ENCODE measurements at regions not wholly inside any gene's neighbourhood (a gene's known extent, or its start where the extent isn't known, plus 50 kb on each side); places are given as distances from the start of the nearest gene placed in this dataset.

DNA sequence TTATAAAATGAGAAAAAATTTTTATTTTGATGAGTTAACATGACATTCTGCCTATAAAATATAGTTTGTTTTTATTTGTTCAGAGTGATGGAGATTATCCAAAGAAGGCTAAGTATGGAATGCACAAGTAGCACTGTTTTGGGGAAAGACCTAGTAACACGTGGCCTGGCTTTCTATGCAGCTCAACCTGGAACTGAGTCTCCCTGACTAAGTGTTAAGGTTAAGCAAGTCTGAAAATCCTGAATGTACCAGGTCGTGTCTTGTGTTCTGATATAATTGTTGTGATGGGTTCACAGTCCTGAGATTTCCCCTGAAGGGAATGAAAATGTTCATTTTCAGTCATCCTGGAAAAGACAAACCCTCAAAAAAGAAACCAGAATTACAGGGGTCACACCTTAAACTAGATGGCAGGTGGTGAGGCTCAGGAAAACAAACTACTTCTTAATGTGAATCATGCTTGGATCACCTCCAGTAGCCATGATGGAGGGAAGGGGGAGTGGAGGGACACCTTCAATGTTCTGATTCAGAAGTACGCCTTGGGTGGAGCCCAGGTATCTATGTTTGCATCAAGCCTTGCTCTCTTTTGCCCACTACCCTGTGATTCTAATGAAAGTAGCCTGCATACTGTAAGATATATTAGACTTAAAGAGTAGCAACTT, 236.8 kb downstream of the ALX1 start:
- TF ChIP-seq JUN (CRISPR knock-in tag; IDR thresholded peaks at IDR 0.05) (no peak), CREB1 (CRISPR knock-in tag; IDR thresholded peaks at IDR 0.05) (no peak), ETV6 (CRISPR knock-in tag; IDR thresholded peaks at IDR 0.05) (no peak), IRF2 (CRISPR knock-in tag; IDR thresholded peaks at IDR 0.05; ENCODE audit: borderline replicate concordance, low read depth) (no peak), SP1 (CRISPR knock-in tag; conservative IDR thresholded peaks at IDR 0.05) (no peak), NR3C1 (CRISPR knock-in tag; conservative IDR thresholded peaks at IDR 0.05; ENCODE audit: low read depth) (no peak)
- TF ChIP-seq, protein P1, sequence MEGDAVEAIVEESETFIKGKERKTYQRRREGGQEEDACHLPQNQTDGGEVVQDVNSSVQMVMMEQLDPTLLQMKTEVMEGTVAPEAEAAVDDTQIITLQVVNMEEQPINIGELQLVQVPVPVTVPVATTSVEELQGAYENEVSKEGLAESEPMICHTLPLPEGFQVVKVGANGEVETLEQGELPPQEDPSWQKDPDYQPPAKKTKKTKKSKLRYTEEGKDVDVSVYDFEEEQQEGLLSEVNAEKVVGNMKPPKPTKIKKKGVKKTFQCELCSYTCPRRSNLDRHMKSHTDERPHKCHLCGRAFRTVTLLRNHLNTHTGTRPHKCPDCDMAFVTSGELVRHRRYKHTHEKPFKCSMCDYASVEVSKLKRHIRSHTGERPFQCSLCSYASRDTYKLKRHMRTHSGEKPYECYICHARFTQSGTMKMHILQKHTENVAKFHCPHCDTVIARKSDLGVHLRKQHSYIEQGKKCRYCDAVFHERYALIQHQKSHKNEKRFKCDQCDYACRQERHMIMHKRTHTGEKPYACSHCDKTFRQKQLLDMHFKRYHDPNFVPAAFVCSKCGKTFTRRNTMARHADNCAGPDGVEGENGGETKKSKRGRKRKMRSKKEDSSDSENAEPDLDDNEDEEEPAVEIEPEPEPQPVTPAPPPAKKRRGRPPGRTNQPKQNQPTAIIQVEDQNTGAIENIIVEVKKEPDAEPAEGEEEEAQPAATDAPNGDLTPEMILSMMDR (IDR thresholded peaks at IDR 0.05) = no peak
- TF ChIP-seq, protein P2, sequence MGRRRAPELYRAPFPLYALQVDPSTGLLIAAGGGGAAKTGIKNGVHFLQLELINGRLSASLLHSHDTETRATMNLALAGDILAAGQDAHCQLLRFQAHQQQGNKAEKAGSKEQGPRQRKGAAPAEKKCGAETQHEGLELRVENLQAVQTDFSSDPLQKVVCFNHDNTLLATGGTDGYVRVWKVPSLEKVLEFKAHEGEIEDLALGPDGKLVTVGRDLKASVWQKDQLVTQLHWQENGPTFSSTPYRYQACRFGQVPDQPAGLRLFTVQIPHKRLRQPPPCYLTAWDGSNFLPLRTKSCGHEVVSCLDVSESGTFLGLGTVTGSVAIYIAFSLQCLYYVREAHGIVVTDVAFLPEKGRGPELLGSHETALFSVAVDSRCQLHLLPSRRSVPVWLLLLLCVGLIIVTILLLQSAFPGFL (CRISPR knock-in tag; IDR thresholded peaks at IDR 0.05; ENCODE audit: borderline replicate concordance) = no peak

All from WTC11 (cell line).